Glomerular visceral epithelial cell (primary cell): ENCODE measurements at regions not wholly inside any gene's neighbourhood (a gene's known extent, or its start where the extent isn't known, plus 50 kb on each side); places are given as distances from the start of the nearest gene placed in this dataset.

ENCODE experiments used
- DNase-seq: peaks from one replicate; pipeline ENCODE4 v3.0.0-alpha.2; 2016; ENCODE audit errors: extremely low spot score

DNA sequence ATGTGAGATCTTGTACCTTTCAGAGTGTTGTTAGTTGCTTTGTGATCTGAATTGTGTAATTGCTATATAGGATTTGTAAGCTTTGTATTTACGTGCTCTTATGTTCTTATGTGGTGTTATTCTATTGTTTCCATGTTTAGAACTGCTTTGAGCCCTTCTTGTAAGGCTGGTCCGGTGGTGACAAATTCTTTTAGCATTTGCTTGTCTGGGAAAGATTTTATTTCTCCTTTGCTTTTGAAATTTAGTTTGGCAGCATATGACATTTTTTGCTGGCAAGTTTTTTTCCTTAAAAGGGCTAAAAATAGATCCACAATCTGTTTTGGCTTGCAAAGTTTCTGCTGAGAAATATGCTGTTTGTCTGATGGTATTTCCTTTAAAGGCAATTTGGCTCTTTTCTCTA lies 1089.2 kb upstream of the PCDH9 start:
- DNase-seq, result no peak

DNA sequence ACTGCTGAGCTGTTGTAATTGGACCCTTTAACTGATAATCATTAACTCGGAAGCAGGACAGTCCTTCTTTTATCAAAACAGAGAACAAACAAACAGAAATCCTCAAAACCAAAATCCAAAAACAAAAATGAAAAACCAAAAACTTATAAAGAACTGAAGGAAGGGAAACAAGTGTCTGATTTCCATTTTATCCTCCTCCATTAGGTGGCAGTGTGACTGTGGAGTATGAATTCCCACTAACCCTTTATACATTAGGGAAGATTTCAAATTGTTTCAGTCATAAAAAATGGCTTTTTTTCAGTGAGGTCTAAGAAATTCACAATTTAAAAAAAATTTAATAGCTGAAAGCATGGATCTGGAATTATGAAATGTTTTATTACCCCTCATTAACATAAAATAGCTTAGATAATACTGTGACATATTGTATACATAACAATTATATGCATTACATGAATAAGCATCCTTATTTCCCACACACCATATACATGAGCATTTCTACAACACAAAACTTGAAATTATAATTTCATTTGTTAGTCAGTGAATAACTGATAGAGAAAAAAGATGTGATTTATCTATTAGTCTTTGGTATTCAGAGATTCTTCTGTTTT lies 1074.3 kb upstream of the PCDH9 start:
- DNase-seq, result peak; percentile 37

DNA sequence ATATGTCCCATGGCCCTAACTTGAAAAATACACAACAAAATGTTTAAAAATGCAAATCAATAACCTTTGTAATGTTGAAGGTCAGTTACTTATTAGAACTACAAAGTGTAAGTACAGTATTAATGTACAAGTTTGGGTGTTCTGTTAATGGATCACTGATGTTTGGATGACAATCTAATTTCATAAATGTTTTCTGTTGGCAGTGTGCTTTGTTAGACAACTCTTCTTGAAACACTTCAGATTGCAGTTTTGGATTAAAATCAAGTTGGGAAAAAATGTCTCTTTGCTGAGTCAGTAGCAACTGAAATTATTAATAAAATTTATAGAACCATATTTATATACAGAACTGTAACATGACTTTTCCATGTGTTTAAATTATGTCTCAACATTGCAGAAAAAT lies 1063.5 kb upstream of the PCDH9 start:
- DNase-seq, result no peak

DNA sequence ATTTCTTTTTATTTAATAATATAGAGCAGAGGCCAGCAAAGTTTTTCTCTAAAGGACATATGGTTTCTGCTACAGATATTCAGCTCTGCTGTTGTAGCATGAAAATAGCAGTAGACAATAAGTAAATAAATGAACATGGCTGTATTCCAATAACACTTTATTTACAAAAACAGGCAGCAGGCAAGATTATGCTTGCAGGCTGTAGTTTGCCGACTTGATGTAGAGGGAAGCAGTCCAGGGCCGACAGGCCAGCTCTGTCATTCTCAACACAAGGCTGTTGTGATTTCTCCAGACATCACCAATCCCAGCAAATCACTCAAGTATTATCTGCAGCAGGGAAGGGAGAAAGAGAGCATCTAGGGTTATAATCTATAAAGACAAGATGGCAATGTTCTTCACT lies 1062.5 kb upstream of the PCDH9 start:
- DNase-seq, result no peak

DNA sequence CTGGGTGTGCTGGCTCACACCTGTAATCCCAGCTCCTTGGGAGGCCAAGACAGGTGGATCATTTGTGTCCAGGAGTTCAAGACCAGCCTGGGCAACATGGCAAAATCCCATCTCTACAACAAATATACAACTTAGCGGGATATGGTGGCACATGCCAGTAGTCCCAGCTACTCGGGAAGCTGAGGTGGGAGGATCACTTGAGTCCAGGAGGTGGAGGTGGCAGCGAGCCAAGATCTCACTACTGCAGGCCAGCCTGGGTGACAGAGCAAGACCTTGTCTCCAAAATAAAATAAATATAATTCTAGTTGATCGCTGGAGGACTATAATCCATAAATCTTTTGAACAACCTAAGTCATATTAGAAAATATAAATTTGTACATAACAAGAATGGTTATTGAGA lies 1061.5 kb upstream of the PCDH9 start:
- no peak for DNase-seq

DNA sequence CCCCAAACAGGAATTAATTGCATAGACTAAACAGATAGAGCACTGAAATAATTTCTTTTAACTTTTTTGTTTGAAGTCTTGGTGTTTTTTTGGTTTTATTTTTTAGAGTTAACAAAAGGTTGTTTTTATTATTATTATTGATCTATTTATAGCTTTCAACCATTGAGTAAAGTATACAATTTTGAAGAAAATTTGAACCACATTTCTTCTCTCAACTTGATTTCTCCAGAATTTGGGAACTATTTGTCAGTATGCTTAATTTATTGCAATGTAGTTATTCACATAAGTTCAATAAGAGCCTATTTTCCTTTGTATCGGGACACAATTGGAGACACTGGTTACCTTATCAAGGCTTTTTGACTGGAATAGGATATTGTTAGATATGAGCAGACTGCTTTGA lies 1045.6 kb upstream of the PCDH9 start:
- DNase-seq, result no peak

DNA sequence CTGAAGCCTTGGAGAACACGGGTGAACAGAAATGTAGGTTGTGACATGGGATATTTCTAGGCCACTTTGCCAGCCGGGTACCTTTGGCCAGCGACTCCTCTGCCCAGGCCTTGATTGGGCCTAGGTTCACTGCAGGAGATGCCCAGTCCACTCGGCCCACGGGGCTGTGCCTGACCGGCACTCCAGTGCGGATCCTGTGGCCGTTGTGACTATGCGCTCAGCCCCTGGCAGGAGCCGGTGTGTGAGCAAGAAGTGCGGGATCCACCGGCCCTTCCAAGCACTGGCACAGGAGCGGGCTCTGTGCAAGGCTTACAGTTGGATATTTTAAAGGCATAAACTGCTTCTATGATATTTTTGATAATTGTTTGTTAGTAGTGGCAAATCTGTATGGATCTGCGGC lies 1042.5 kb upstream of the PCDH9 start:
- DNase-seq, result no peak

DNA sequence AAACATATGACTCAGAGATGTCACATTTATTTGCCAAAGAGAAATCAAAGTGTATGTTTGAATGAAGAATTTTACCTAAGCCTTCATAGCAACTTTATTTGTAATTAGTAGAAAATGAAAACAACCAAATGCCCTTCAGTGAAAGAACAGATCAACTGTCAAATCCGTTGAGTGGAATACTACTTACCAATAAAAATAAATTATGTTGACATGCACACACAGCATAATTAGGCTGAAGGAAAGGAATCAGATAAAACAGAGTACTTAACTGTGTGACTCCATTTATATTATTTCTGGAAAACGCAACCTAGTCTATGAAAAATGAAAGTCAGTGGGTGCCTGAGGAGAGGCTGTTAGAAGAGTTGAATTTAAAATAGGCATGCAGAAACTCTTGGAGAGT lies 1034.6 kb upstream of the PCDH9 start:
- no peak for DNase-seq

DNA sequence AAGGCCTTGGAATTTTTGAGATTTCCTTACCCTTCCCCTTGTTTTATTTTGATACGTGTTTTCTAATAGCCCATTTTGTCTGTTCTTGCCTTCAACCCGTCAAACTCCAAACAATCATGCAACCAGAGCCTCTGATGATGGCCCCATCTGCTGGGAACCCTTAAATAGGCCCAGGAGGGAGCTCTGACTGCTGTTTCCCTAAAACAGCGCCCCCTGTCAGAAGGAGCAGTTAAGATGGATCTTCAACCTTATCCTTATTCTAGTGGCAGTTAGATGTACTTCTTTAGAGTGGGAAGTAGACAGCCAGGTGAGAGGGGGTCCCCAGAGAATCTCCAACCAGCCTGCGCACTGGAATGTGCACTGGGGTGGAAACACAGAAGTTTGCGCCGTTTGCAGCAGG lies 1031.0 kb upstream of the PCDH9 start:
- DNase-seq, result no peak

DNA sequence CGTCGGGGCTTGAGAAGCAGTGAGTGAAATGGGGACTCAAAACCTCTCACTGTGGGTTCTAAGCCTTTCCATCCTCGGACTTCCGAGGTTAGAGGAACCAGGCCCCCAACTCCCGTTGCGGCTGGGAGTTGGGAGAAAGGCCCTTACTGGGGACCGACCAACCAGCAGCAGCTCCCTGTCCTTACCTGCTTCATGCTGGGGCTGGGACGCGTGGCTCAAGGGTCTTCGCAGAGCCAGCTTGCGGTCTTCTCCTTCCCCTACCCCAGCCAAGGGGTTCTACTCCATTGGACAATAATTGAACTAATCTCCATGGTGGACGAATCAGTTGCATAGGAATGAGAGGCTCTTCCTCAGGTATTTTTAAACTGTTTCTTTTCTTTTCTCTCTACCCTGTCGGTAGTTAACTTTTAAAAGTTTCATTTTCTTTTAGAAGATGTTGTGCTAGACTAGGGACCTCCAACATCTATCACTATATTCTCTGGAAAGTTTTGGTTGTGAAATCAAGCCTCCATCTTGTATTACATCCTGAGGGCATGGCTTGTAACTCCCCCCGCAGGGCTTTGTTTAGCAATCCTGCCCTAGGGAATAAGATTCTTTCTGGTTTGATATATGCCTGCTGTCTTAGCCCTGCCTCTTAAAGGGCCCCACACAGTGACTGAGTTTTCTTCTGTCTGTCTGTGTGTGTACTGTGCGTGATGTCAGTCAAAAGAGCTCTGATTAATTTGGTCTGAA lies 1027.1 kb upstream of the PCDH9 start:
- no peak for DNase-seq

DNA sequence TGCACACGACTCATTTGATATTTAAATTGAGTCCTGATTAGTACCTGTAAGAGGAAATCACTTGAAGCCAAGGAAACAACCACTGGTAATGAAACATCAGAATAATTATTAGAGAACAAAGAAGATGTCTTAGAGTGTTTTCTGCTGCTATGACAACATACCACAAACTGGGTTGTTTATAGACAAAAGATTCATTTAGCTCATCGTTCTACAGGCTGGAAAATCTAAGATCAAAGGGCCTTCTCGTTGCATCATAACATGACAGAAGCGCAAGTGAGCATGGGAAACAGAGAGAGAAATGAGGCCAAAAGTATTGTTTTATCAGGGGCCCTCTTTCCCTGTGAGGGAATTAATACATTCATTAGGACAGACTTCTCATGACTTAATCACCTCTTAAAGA lies 1024.0 kb upstream of the PCDH9 start:
- no peak for DNase-seq

DNA sequence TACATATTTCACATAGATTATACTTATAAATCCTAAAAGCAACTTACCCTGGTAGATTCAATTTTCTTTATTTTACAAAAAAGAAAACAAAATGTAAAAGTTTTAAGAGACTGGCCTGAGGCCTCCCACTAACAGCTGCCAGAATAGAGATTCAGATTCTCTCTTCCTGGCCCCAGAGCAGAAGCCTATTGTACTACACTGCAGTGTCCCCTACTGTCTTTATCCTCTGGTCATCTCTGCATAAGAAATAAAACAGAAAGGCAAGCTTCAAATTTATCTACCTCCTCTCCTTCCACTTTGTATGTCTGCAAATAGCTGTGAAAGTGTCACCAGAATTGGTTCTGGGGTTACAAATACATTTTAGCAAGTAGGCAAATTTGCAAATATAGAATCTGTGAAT lies 1004.1 kb upstream of the PCDH9 start:
- peak; percentile 13 for DNase-seq

DNA sequence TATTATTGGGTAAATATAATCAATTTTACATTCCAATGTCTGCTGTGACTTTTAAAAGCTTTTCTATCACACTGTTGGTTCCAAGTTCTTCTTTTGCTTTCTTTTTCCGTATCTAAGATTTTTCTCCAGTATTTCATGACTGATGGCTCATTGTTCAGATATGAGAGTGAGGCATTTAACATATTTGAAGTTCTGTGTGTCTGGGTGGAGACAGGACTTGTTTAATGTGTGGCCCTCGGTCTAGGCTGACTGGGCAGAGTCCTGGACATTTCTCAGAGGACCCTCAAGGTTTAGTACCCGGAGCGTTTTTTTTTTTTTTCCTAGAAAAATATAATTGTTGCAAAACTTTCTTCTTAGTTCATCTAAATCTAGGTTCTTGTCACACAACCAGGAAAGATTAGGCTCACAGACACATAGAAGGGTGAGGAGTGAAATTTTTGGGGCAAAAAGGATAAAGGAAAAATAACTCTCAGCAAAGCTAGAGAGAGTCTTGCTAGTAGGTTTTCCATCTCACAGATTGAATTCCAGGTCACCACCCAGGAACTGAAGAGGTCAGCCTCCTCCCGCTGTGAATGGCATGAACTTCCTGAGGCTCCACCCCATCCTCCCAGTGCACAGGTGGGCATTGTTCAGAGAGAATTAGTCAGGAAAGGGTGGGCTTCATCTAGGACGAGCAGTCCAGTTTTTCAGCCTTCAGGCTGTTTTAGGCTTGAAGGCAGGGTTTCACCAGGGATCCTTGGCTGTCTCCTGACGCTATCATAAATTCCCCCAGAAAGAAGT lies 1002.4 kb upstream of the PCDH9 start:
- DNase-seq, result no peak

DNA sequence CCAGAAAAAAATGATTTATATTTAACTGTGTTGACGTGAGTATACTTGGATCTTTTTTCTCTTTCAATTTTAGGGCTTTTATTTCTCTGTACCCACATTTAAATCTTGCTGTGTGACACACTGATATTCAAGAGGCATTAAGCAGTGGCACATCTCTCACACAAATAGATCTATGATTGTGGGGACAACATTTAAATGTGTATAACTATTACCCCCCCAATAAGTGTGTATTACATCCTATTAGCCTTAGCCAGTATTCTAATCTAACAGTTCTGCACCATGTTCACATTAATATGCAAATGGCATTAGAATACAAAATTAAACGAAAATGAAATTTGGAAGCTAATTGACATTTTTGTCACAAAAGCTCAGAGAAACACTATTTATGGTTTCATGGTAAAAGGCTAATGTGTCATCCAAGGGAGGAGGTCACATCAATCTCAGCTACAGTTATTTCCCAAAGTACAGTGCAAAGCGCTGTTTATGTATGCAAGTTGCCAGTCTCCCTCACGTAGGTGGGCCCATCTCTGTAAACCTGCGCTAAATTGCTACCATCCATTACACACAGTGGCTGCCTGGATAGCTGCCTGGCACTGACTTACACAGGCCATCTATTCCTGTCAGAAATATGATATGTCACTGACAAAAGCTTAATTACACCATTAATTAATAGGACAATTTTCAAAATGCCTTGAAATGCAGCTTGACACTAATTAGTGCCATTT lies 984.7 kb upstream of the PCDH9 start:
- no peak for DNase-seq

DNA sequence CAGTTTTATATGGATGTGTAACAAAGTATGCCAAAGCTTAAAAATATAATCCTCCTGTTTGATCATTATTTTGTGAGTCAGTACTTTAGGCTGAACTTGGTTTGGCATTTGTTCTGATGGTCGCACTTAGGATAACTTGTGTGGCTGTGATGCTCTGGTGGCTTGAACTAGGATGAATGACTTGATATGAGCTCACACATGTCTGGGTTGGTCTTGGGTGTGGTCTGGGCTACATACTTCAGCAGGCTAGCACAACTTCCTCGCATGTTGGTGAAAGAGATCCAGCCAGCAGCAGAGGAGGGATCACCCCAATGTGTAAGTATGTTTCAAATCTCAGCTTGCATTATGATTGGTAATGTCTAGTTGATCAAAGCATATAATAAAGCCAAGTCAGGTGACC lies 969.1 kb upstream of the PCDH9 start:
- peak; percentile 10 for DNase-seq

DNA sequence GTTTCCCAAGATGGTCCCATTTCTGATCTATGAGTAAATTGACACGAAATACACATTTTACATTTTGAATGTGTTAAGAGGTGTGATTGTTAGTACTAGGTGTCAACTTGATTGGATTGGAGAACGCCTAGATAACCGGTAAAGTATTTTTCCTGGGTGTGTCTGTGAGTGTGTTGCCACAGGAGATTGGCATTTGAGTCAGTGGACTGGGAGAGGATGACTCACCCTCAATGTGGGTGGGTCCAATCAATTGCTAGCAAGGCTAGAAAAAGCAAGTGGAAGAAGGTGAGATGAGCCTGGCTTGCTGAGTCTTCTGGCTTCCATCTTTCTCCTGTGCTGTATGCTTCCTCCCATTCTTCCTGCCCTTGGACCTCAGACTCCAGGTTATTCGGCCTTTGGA lies 960.7 kb upstream of the PCDH9 start:
- peak; percentile 53 for DNase-seq

DNA sequence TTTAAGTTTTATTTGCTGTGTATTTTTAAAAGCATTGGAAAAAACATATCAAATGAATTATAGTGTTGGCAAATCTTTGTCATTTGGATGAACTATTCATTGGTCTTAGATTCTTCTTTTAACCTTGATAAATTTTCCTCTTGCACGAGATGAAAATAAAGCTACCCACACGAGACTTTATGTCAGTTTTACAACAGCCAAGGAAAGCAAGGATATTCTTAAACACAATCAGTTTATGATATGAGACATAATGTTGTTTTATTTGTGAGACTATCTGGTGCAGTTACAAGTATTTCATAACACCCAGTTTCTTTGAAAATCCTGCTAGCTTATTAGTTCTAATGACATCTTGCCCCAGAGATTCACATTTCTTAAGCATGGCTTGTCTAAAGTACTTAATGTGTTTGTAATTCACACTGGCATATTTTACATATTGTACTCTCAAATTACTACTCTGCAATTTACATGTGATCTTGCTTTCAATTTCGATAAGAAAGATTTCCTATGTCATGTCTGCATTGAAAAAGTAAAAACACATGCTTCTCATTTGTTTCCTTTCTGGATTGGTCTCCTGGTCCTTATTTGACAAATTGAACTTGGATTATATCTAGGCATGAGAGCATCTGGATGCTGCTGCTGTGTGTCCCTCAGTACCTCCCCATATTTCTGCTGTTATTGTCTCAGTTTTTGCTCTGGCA lies 955.5 kb upstream of the PCDH9 start:
- DNase-seq, result no peak

DNA sequence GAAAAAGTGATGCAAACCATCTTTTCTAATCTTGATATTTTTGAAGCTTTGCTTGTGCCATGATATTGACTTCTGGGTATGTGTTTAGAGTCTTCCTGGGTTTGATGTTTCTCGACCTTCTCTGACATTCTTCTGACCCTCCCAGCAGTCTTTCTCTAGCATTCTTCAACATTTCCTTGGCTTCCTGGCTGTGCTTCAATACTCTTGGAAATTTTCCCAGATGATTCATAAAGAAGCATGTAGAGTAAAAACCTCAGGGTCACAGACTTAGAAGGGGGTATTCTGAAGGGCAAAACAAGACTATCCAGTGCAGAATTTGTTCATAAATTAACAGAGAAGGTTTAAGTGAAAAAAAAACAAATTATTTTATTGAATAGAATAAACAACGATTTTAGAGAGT lies 946.3 kb upstream of the PCDH9 start:
- DNase-seq, result peak; percentile 81

DNA sequence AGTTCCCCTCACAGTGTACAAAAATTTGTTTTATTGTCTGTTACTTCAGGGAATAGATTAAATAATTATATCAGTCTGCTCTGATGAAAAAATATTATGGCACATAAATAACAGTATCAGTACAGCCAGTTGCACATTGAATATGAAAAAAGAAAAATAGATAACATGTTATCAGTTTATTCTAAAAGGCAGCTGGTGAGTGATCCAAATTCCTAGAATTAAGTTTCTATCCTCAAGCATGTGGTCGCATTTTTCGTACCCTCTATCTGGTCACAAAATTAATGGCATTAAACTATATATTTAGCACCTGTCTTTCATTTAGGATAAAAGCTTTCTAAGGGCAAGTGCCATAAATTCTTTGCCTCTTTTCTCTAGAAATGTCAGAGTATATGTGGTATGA lies 944.8 kb upstream of the PCDH9 start:
- DNase-seq, result no peak

DNA sequence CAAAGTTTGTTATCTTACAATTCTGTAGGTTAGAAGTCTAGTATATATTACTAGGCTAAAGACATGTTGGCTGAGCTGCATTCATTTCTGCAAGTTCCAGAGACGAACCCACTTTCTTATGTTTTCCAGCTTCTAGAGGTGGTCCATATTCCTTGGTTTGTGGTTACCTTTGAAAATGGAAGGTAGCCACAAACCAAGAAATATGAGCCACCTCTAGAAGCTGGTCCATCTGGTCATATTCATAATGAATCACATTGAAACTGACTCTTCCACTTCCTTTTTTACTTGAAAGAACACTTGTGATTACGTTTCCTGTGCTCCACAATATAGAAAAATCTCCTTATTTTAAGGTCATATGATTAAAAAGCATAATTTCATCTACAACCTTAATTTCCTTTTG lies 943.0 kb upstream of the PCDH9 start:
- DNase-seq, result peak; percentile 4

DNA sequence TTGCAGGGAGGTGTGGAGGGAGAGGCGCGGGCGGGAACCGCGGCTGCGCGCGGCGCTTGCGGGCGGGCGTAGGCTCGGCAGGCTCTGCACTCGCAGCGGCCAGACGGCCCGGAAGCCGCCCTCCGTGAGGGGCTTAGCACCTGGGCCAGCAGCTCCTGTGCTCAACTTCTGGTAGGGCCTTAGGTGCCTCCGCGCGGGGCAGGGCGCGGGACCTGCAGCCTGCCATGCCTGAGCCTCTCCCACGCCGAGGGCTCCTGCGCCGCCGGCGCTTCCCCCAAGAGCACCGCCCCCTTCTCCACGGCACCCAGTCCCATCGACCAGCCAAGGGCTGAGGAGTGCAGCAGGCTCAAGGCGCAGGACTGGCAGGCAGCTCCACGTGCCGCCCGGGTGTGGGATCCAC lies 940.8 kb upstream of the PCDH9 start:
- no peak for DNase-seq

DNA sequence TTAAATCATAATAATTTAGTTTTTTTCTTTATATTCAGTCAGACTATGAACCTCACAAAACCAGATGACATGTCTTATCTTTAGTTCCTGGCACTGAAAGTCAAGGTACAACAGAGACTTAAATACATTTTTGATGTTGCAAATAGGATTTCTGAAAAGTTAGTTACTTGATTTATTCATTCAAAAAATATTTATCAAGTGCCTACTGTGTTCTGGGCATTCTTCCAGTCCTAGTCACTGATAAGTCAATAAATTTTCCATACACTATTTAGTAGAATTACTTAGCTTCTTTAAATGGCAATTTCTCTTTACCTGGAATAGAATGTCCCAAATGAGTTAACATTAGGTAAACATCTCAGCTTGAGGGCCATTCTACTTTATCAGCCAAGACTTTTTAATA lies 938.3 kb upstream of the PCDH9 start:
- DNase-seq, result no peak
